SU-DHL-6 (cell line): ENCODE measurements at regions not wholly inside any gene's neighbourhood (a gene's known extent, or its start where the extent isn't known, plus 50 kb on each side); places are given as distances from the start of the nearest gene placed in this dataset.

Source experiments
- EZH2phosphoT487 ChIP-seq: fragments of 200-600 bp; sonication (generic), shearing (Covaris generic); conservative IDR thresholded peaks from 2 replicates; pipeline ENCODE4 v1.6.1; 2018; ENCODE audit warnings: mild to moderate bottlenecking, antibody characterized with exemption, low read length, moderate library complexity, mixed read lengths
- TF ChIP-seq, protein P1 (sequence below): fragments of 200-600 bp; sonication (generic); IDR thresholded peaks from one replicate; pipeline ENCODE4 v1.5.1; 2017; ENCODE audit warnings: antibody characterized with exemption, mild to moderate bottlenecking, low read length, moderate library complexity; ENCODE audit not compliant: insufficient read depth, poor library complexity, severe bottlenecking

DNA sequence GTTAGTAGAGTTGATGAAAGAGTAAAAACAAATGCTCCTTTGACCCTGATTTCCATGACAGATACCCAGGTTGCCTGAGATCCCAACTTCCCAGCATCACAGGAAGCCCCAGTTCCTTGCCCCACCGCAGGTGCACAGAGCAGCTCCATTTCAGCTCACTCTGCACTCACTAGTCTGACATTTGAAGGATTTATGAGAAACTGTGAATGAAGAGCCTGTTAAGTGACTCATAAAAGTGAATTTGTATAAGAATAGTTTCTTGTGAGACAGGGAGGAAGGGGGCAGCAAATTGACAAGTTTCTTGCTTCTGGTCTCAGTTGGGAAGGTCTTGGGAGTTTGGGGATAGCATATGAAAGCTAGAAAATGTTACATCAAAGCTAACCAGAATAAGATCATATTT lies 248.7 kb upstream of the ATP5MC3 start:
- TF ChIP-seq, protein P1, sequence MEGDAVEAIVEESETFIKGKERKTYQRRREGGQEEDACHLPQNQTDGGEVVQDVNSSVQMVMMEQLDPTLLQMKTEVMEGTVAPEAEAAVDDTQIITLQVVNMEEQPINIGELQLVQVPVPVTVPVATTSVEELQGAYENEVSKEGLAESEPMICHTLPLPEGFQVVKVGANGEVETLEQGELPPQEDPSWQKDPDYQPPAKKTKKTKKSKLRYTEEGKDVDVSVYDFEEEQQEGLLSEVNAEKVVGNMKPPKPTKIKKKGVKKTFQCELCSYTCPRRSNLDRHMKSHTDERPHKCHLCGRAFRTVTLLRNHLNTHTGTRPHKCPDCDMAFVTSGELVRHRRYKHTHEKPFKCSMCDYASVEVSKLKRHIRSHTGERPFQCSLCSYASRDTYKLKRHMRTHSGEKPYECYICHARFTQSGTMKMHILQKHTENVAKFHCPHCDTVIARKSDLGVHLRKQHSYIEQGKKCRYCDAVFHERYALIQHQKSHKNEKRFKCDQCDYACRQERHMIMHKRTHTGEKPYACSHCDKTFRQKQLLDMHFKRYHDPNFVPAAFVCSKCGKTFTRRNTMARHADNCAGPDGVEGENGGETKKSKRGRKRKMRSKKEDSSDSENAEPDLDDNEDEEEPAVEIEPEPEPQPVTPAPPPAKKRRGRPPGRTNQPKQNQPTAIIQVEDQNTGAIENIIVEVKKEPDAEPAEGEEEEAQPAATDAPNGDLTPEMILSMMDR: no peak
- TF ChIP-seq EZH2phosphoT487: no peak
